ENCODE measurements at regions not wholly inside any gene's neighbourhood (a gene's known extent, or its start where the extent isn't known, plus 50 kb on each side); places are given as distances from the start of the nearest gene placed in this dataset.

- DNase-seq (ENCODE audit: low spot score): no peak
These were observed 428.6 kb downstream of the PSAT1 start for GRCh38 chr9:78725503-78725902.

- no peak for DNase-seq (ENCODE audit: low spot score)
These were observed 448.4 kb downstream of the PSAT1 start for GRCh38 chr9:78745331-78745730.

GRCh38 chr9:78746010-78746409 lies 449.1 kb downstream of the PSAT1 start:
- no peak for DNase-seq (ENCODE audit: low spot score)

- no peak for DNase-seq (ENCODE audit: low spot score)
These were observed 456.1 kb downstream of the PSAT1 start for GRCh38 chr9:78753039-78753438.

- no peak for DNase-seq (ENCODE audit: low spot score)
These were observed 460.0 kb downstream of the PSAT1 start for GRCh38 chr9:78756813-78757510.

GRCh38 chr9:78763424-78763823 lies 466.5 kb downstream of the PSAT1 start:
- DNase-seq (ENCODE audit: low spot score): no peak

GRCh38 chr9:78765861-78766260 lies 468.9 kb downstream of the PSAT1 start:
- DNase-seq (ENCODE audit: low spot score): no peak

GRCh38 chr9:78767490-78767889 lies 470.6 kb downstream of the PSAT1 start:
- DNase-seq (ENCODE audit: low spot score): no peak

GRCh38 chr9:78769690-78770089 lies 472.8 kb downstream of the PSAT1 start:
- DNase-seq (ENCODE audit: low spot score): no peak

GRCh38 chr9:78775211-78775610 lies 478.3 kb downstream of the PSAT1 start:
- no peak for DNase-seq (ENCODE audit: low spot score)

- no peak for DNase-seq (ENCODE audit: low spot score)
These were observed 478.9 kb downstream of the PSAT1 start for GRCh38 chr9:78775696-78776295.

GRCh38 chr9:78777747-78778146 lies 480.8 kb downstream of the PSAT1 start:
- DNase-seq (ENCODE audit: low spot score): no peak

- no peak for DNase-seq (ENCODE audit: low spot score)
These were observed 481.4 kb downstream of the PSAT1 start for GRCh38 chr9:78778318-78778717.

GRCh38 chr9:78778861-78779374 lies 482.0 kb downstream of the PSAT1 start:
- no peak for DNase-seq (ENCODE audit: low spot score)

- DNase-seq (ENCODE audit: low spot score): no peak
These were observed 484.8 kb downstream of the PSAT1 start for GRCh38 chr9:78781681-78782080.

- DNase-seq (ENCODE audit: low spot score): no peak
These were observed 485.3 kb downstream of the PSAT1 start for GRCh38 chr9:78782234-78782633.

- no peak for DNase-seq (ENCODE audit: low spot score)
These were observed 485.9 kb downstream of the PSAT1 start for GRCh38 chr9:78782858-78783257.

GRCh38 chr9:78783743-78784142 lies 486.8 kb downstream of the PSAT1 start:
- DNase-seq (ENCODE audit: low spot score): no peak

- DNase-seq (ENCODE audit: low spot score): no peak
These were observed 489.9 kb downstream of the PSAT1 start for GRCh38 chr9:78786794-78787193.

- DNase-seq (ENCODE audit: low spot score): no peak
These were observed 491.2 kb downstream of the PSAT1 start for GRCh38 chr9:78788101-78788500.

- DNase-seq (ENCODE audit: low spot score): no peak
These were observed 494.9 kb downstream of the PSAT1 start for GRCh38 chr9:78791779-78792178.

- no peak for DNase-seq (ENCODE audit: low spot score)
These were observed 495.8 kb downstream of the PSAT1 start for GRCh38 chr9:78792745-78793144.

GRCh38 chr9:78805771-78806170 lies 508.8 kb downstream of the PSAT1 start:
- no peak for DNase-seq (ENCODE audit: low spot score)
